Upper lobe of left lung (tissue), 4 donors: ENCODE measurements at regions not wholly inside any gene's neighbourhood (a gene's known extent, or its start where the extent isn't known, plus 50 kb on each side); places are given as distances from the start of the nearest gene placed in this dataset.

ENCODE experiments used
- CTCF ChIP-seq, 6 experiments: fragments of 450-650 bp in 4 of 6; fragments of 200-600 bp in 2 of 6; sonication (generic) in 2 of 6; IDR thresholded peaks; one replicate each; pipeline ENCODE4 v1.5.1; 2016 to 2019; ENCODE audit warnings: antibody characterized with exemption in 6 of 6
- EP300 ChIP-seq, 4 donors: sonication (generic); formaldehyde crosslinking; IDR thresholded peaks; one replicate each; pipeline ENCODE4 v1.5.1; 2017; ENCODE audit warnings: antibody characterized with exemption in 4 of 4, control low read depth in 2 of 4
- POLR2A ChIP-seq, 4 donors: fragments of 450-650 bp; IDR thresholded peaks; one replicate each; pipeline ENCODE4 v1.5.1; 2016 to 2017; ENCODE audit warnings: antibody characterized with exemption in 4 of 4, mild to moderate bottlenecking in 2 of 4

- TF ChIP-seq CTCF (IDR thresholded peaks at IDR 0.05): no peak
- TF ChIP-seq POLR2A (IDR thresholded peaks at IDR 0.05): no peak
- no peak for TF ChIP-seq EP300 (IDR thresholded peaks at IDR 0.05)
Measured at GRCh38 chr6:44666324-44666723, 278.8 kb downstream of the CDC5L start.
